NCI-H2107 treated with DMSO at 0.1 percent for 48 hours (cell line): ENCODE measurements at regions not wholly inside any gene's neighbourhood (a gene's known extent, or its start where the extent isn't known, plus 50 kb on each side); places are given as distances from the start of the nearest gene placed in this dataset.
"Not testable (repeated sequence)": the region's sequence is repeated elsewhere in the genome, so short reads cannot be mapped to it uniquely, and the experiment has no call there.

ENCODE experiments used
- DNase-seq: peaks from one replicate; lab custom pipeline; 2025; ENCODE audit not compliant: unreplicated experiment; lab: John Stamatoyannopoulos, UW

- DNase-seq: no peak
These were observed 57.7 kb downstream of the SOX3 start for GRCh38 chrX:140447150-140447549.

GRCh38 chrX:140440876-140441275 lies 64.0 kb downstream of the SOX3 start:
- no peak for DNase-seq

- peak; percentile 26 for DNase-seq
These were observed 65.4 kb downstream of the SOX3 start for GRCh38 chrX:140439476-140439875.

GRCh38 chrX:140434347-140434746 lies 70.5 kb downstream of the SOX3 start:
- no peak for DNase-seq

GRCh38 chrX:140433582-140433981 lies 71.3 kb downstream of the SOX3 start:
- no peak for DNase-seq

GRCh38 chrX:140432346-140433175 lies 72.3 kb downstream of the SOX3 start:
- DNase-seq: no peak

- no peak for DNase-seq
These were observed 73.3 kb downstream of the SOX3 start for GRCh38 chrX:140431521-140431920.

GRCh38 chrX:140425712-140426395 lies 79.0 kb downstream of the SOX3 start:
- no peak for DNase-seq

GRCh38 chrX:140422501-140422900 lies 82.4 kb downstream of the SOX3 start:
- DNase-seq: no peak

- not testable (repeated sequence) for DNase-seq
These were observed 102.7 kb downstream of the SOX3 start for GRCh38 chrX:140402131-140402530.

- not testable (repeated sequence) for DNase-seq
These were observed 108.5 kb downstream of the SOX3 start for GRCh38 chrX:140396326-140396725.

- no peak for DNase-seq
These were observed 111.4 kb downstream of the SOX3 start for GRCh38 chrX:140393507-140393906.

GRCh38 chrX:140391313-140391712 lies 113.6 kb downstream of the SOX3 start:
- no peak for DNase-seq

- DNase-seq: no peak
These were observed 115.5 kb downstream of the SOX3 start for GRCh38 chrX:140389331-140389730.

GRCh38 chrX:140362861-140363260 lies 142.0 kb downstream of the SOX3 start:
- no peak for DNase-seq

- no peak for DNase-seq
These were observed 143.9 kb downstream of the SOX3 start for GRCh38 chrX:140360924-140361323.

- DNase-seq: no peak
These were observed 144.6 kb downstream of the SOX3 start for GRCh38 chrX:140360284-140360683.

- DNase-seq: no peak
These were observed 148.9 kb downstream of the SOX3 start for GRCh38 chrX:140355922-140356321.

- no peak for DNase-seq
These were observed 149.4 kb downstream of the SOX3 start for GRCh38 chrX:140355429-140355828.

- DNase-seq: no peak
These were observed 150.3 kb downstream of the SOX3 start for GRCh38 chrX:140354431-140355120.

GRCh38 chrX:140346729-140347128 lies 158.1 kb downstream of the SOX3 start:
- no peak for DNase-seq
